HK-2 (cell line): ENCODE measurements at regions not wholly inside any gene's neighbourhood (a gene's known extent, or its start where the extent isn't known, plus 50 kb on each side); places are given as distances from the start of the nearest gene placed in this dataset.

ENCODE experiments used
- DNase-seq: peaks from one replicate; pipeline ENCODE4 v3.0.0-alpha.2; 2018; ENCODE audit not compliant: unreplicated experiment

GRCh38 chr5:81914696-81915095, 57.1 kb upstream of the ATG10 start:
- DNase-seq = no peak

- DNase-seq = no peak
Measured at GRCh38 chr5:81912933-81913332, 58.9 kb upstream of the ATG10 start.

GRCh38 chr5:81909677-81910076, 62.1 kb upstream of the ATG10 start:
- no peak for DNase-seq

GRCh38 chr5:81908771-81909170, 63.1 kb upstream of the ATG10 start:
- DNase-seq = no peak

GRCh38 chr5:81908044-81908443, 63.8 kb upstream of the ATG10 start:
- DNase-seq = no peak

GRCh38 chr5:81907012-81907635, 64.7 kb upstream of the ATG10 start:
- DNase-seq = no peak

GRCh38 chr5:81906086-81906485, 65.7 kb upstream of the ATG10 start:
- DNase-seq = no peak

GRCh38 chr5:81904861-81905260, 67.0 kb upstream of the ATG10 start:
- no peak for DNase-seq

GRCh38 chr5:81904166-81904565, 67.7 kb upstream of the ATG10 start:
- no peak for DNase-seq

- DNase-seq = no peak
Measured at GRCh38 chr5:81901586-81901985, 70.2 kb upstream of the ATG10 start.

- DNase-seq = no peak
Measured at GRCh38 chr5:81899123-81899522, 72.7 kb upstream of the ATG10 start.

GRCh38 chr5:81898403-81898802, 73.4 kb upstream of the ATG10 start:
- DNase-seq = no peak

GRCh38 chr5:81896764-81897163, 75.1 kb upstream of the ATG10 start:
- no peak for DNase-seq

- no peak for DNase-seq
Measured at GRCh38 chr5:81895307-81895706, 76.5 kb upstream of the ATG10 start.

- no peak for DNase-seq
Measured at GRCh38 chr5:81893961-81894360, 77.9 kb upstream of the ATG10 start.

- DNase-seq = no peak
Measured at GRCh38 chr5:81884871-81885270, 87.0 kb upstream of the ATG10 start.

- no peak for DNase-seq
Measured at GRCh38 chr5:81883371-81883770, 88.5 kb upstream of the ATG10 start.

- no peak for DNase-seq
Measured at GRCh38 chr5:81881595-81881994, 90.2 kb upstream of the ATG10 start.

- DNase-seq = no peak
Measured at GRCh38 chr5:81879936-81880335, 91.9 kb upstream of the ATG10 start.

GRCh38 chr5:81878333-81878732, 93.5 kb upstream of the ATG10 start:
- DNase-seq = no peak

GRCh38 chr5:81866994-81867393, 104.8 kb upstream of the ATG10 start:
- DNase-seq = no peak

- DNase-seq = no peak
Measured at GRCh38 chr5:81860778-81861177, 109.9 kb upstream of the SSBP2 start.

GRCh38 chr5:81859624-81860023, 108.7 kb upstream of the SSBP2 start:
- DNase-seq = no peak
